IMR-90 (cell line): ENCODE measurements at regions not wholly inside any gene's neighbourhood (a gene's known extent, or its start where the extent isn't known, plus 50 kb on each side); places are given as distances from the start of the nearest gene placed in this dataset.

Experiments used
- ATAC-seq: fragments of 200-7000 bp; cut with Tn5 transposase; 2 replicates; pipeline ENCODE4 v1.9.1; 2020; ENCODE audit warnings: low read depth, mild to moderate bottlenecking, moderate library complexity
- BruUV-seq: library from RNA; stranded (reverse); fragments of 400-500 nt; replicated peaks from 2 replicates; lab custom pipeline; 2021; lab: Mats Ljungman, UMichigan
- CTCF ChIA-PET: fragments of 300-600 bp; formaldehyde crosslinking; extraction: SDS; loops from one replicate; lab custom pipeline; 2021; ENCODE audit warnings: antibody characterized with exemption; lab: Yijun Ruan, JAX
- POLR2A ChIA-PET: fragments of 300-600 bp; sonication (Branson Sonifier 250); formaldehyde crosslinking; loops from one replicate; lab custom pipeline; 2022; ENCODE audit warnings: antibody characterized with exemption; ENCODE audit not compliant: unreplicated experiment; lab: Charles Lee
- DNase-seq: peaks from one replicate; pipeline ENCODE4 v3.0.0; 2013
- H2AFZ ChIP-seq: replicated peaks from 2 replicates; pipeline ENCODE3; 2013; ENCODE audit warnings: low read length, mild to moderate bottlenecking; ENCODE audit not compliant: poor library complexity
- H2AK5ac ChIP-seq: 2 replicates; pipeline ENCODE4 v1.6.1; 2013; ENCODE audit warnings: low read depth, low read length, inconsistent platforms
- H2AK9ac ChIP-seq: replicated peaks from 2 replicates; pipeline ENCODE3; 2013; ENCODE audit warnings: mild to moderate bottlenecking, low read depth, low read length, moderate library complexity; ENCODE audit not compliant: poor library complexity
- H2BK120ac ChIP-seq: 2 replicates; pipeline ENCODE4 v1.6.1; 2013; ENCODE audit warnings: low read depth, low read length, inconsistent platforms
- H2BK15ac ChIP-seq: 3 replicates; pipeline ENCODE4 v1.6.1; 2013; ENCODE audit warnings: low read depth, low read length, inconsistent platforms
- H2BK20ac ChIP-seq: 2 replicates; pipeline ENCODE4 v1.6.1; 2013; ENCODE audit warnings: low read depth, mild to moderate bottlenecking, inconsistent platforms, low read length, moderate library complexity
- H2BK5ac ChIP-seq: 2 replicates; pipeline ENCODE4 v1.6.1; 2013; ENCODE audit warnings: mild to moderate bottlenecking, low read depth, low read length, inconsistent platforms; ENCODE audit not compliant: poor library complexity, severe bottlenecking
- H3K14ac ChIP-seq: replicated peaks from 2 replicates; pipeline ENCODE4 v1.6.1; 2013; ENCODE audit warnings: low read depth, low read length, inconsistent platforms
- H3K18ac ChIP-seq: 2 replicates; pipeline ENCODE4 v1.6.1; 2013; ENCODE audit warnings: low read depth, low read length, control low read depth
- H3K23ac ChIP-seq: 2 replicates; pipeline ENCODE4 v1.6.1; 2013; ENCODE audit warnings: low read depth, low read length, inconsistent platforms
- H3K27ac ChIP-seq: 2 replicates; pipeline ENCODE4 v1.5.1; 2013; ENCODE audit warnings: mild to moderate bottlenecking, control low read depth, low read length; ENCODE audit not compliant: insufficient read depth
- H3K27me3 ChIP-seq: 2 replicates; pipeline ENCODE4 v1.6.1; 2013; ENCODE audit warnings: low read length; ENCODE audit not compliant: control insufficient read depth, insufficient read depth
- H3K36me3 ChIP-seq: 2 replicates; pipeline ENCODE4 v1.6.1; 2013; ENCODE audit warnings: low read length, mixed read lengths; ENCODE audit not compliant: control insufficient read depth, insufficient read depth
- H3K4ac ChIP-seq: 2 replicates; pipeline ENCODE4 v1.6.1; 2013; ENCODE audit warnings: low read depth, low read length, inconsistent platforms
- H3K4me1 ChIP-seq: 2 replicates; pipeline ENCODE4 v1.6.1; 2013; ENCODE audit warnings: low read length, mixed read lengths; ENCODE audit not compliant: control insufficient read depth, insufficient read depth
- H3K4me2 ChIP-seq: 2 replicates; pipeline ENCODE4 v1.6.1; 2013; ENCODE audit warnings: low read depth, mild to moderate bottlenecking, control low read depth, low read length, moderate library complexity
- H3K4me3 ChIP-seq: 2 replicates; pipeline ENCODE4 v1.5.1; 2013; ENCODE audit warnings: low read depth, mild to moderate bottlenecking, control low read depth, low read length, moderate library complexity; ENCODE audit not compliant: insufficient read depth
- H3K56ac ChIP-seq: 2 replicates; pipeline ENCODE4 v1.6.1; 2013; ENCODE audit warnings: low read length, inconsistent platforms; ENCODE audit not compliant: insufficient read depth; ENCODE audit errors: extremely low read depth
- H3K79me1 ChIP-seq, 2 experiments: 2 replicates each; pipeline ENCODE4 v1.6.1; 2013; ENCODE audit warnings: low read length in 2 of 2, inconsistent platforms in 1 of 2, low read depth in 1 of 2
- H3K9ac ChIP-seq: 2 replicates; pipeline ENCODE4 v1.6.1; 2013; ENCODE audit warnings: low read depth, low read length, control low read depth
- H3K9me1 ChIP-seq: 2 replicates; pipeline ENCODE4 v1.6.1; 2013; ENCODE audit warnings: low read length, inconsistent platforms; ENCODE audit not compliant: insufficient read depth
- H3K9me3 ChIP-seq: 2 replicates; pipeline ENCODE4 v1.6.1; 2013; ENCODE audit warnings: low read length; ENCODE audit not compliant: control insufficient read depth, insufficient read depth
- H4K20me1 ChIP-seq: 2 replicates; pipeline ENCODE4 v1.6.1; 2013; ENCODE audit warnings: low read length, inconsistent platforms; ENCODE audit not compliant: insufficient read depth
- H4K5ac ChIP-seq: 2 replicates; pipeline ENCODE4 v1.6.1; 2013; ENCODE audit warnings: mild to moderate bottlenecking, low read depth, low read length, control low read depth
- H4K8ac ChIP-seq, 2 experiments: 2 replicates each; pipeline ENCODE4 v1.6.1; 2013; ENCODE audit warnings: low read depth in 2 of 2, low read length in 2 of 2, control low read depth in 1 of 2, inconsistent platforms in 1 of 2
- H4K91ac ChIP-seq: 2 replicates; pipeline ENCODE4 v1.6.1; 2013; ENCODE audit warnings: low read depth, low read length, inconsistent platforms; ENCODE audit not compliant: insufficient read depth
- BHLHE40 ChIP-seq: fragments of 150-350 bp; IDR thresholded peaks from 2 replicates; pipeline ENCODE4 v1.6.1; 2016; ENCODE audit warnings: mild to moderate bottlenecking, low read depth, low read length
- CEBPB ChIP-seq: IDR thresholded peaks from 2 replicates; pipeline ENCODE4 v1.6.1; 2012; ENCODE audit warnings: low read depth, low read length, improper control_type of control experiment
- CHD1 ChIP-seq: IDR thresholded peaks from 2 replicates; pipeline ENCODE4 v1.6.1; 2012; ENCODE audit warnings: low read depth, low read length, improper control_type of control experiment
- FOS ChIP-seq: fragments of 150-350 bp; IDR thresholded peaks from 2 replicates; pipeline ENCODE4 v1.6.1; 2016; ENCODE audit warnings: low read depth, low read length
- MAFK ChIP-seq: IDR thresholded peaks from 2 replicates; pipeline ENCODE4 v1.6.1; 2012; ENCODE audit warnings: low read depth, low read length, improper control_type of control experiment
- MAZ ChIP-seq: IDR thresholded peaks from 2 replicates; pipeline ENCODE4 v1.6.1; 2012; ENCODE audit warnings: low read depth, mild to moderate bottlenecking, low read length, improper control_type of control experiment, moderate library complexity, borderline replicate concordance
- MXI1 ChIP-seq: IDR thresholded peaks from 2 replicates; pipeline ENCODE4 v1.6.1; 2012; ENCODE audit warnings: low read depth, mild to moderate bottlenecking, low read length, moderate library complexity, borderline replicate concordance
- NFE2L2 ChIP-seq: fragments of 150-350 bp; IDR thresholded peaks from 2 replicates; pipeline ENCODE4 v1.6.1; 2016; ENCODE audit warnings: low read depth, mild to moderate bottlenecking, low read length
- POLR2A ChIP-seq: IDR thresholded peaks from 2 replicates; pipeline ENCODE4 v1.6.1; 2012; ENCODE audit warnings: mild to moderate bottlenecking, low read depth, low read length
- RAD21 ChIP-seq: IDR thresholded peaks from 2 replicates; pipeline ENCODE4 v1.6.1; 2012; ENCODE audit warnings: low read length, improper control_type of control experiment
- RCOR1 ChIP-seq: IDR thresholded peaks from 2 replicates; pipeline ENCODE4 v1.6.1; 2012; ENCODE audit warnings: mild to moderate bottlenecking, low read length, improper control_type of control experiment; ENCODE audit not compliant: insufficient replicate concordance
- RFX5 ChIP-seq: IDR thresholded peaks from 2 replicates; pipeline ENCODE4 v1.8.0; 2012; ENCODE audit warnings: low read depth, mild to moderate bottlenecking, low read length, moderate library complexity
- SMC3 ChIP-seq: fragments of 150-350 bp; IDR thresholded peaks from 2 replicates; pipeline ENCODE4 v1.6.1; 2016; ENCODE audit warnings: low read depth, mild to moderate bottlenecking, antibody characterized with exemption, low read length, moderate library complexity
- WGBS, 2 experiments: methylation state at CpG; one replicate each; pipeline versions ENCODE4 v1.1.5 to v1.1.7; 2013; ENCODE audit warnings: missing lambda C conversion rate in 2 of 2; ENCODE audit not compliant: insufficient read length in 1 of 2; ENCODE audit errors: extremely low coverage in 2 of 2; 5-methylcytosine and 5-hydroxymethylcytosine counted together
- dilution Hi-C: fragments of 300-500 bp; cut with HindIII; formaldehyde crosslinking; loops from one replicate; pipeline ENCODE4 v1.14.3; 2018; ENCODE audit warnings: low sequenced_read_pairs; ENCODE audit not compliant: unreplicated experiment
- in situ Hi-C: fragments of 300-500 bp; cut with MboI; formaldehyde crosslinking; loops from 3 replicates; pipeline ENCODE4 v1.14.3; 2019; ENCODE audit warnings: low sequenced_read_pairs, inconsistent platforms, mixed read lengths
- intact Hi-C: fragments of 100-400 bp; cut with micrococcal nuclease; formaldehyde crosslinking; loops from 2 replicates; pipeline ENCODE4 v1.10.0; 2022
- TF ChIP-seq, protein P1 (sequence below): conservative IDR thresholded peaks from 2 replicates; pipeline ENCODE4 v1.5.1; 2012; ENCODE audit warnings: mild to moderate bottlenecking, low read depth, low read length, improper control_type of control experiment
- TF ChIP-seq, protein P2 (sequence below): fragments of 150-350 bp; IDR thresholded peaks from 2 replicates; pipeline ENCODE4 v1.6.1; 2016; ENCODE audit warnings: low read depth, mild to moderate bottlenecking, low read length, moderate library complexity, borderline replicate concordance
- TF ChIP-seq, protein P3 (sequence below): fragments of 150-350 bp; IDR thresholded peaks from 2 replicates; pipeline ENCODE4 v1.6.1; 2017; ENCODE audit warnings: mild to moderate bottlenecking, antibody characterized with exemption, low read length, low read depth

DNA sequence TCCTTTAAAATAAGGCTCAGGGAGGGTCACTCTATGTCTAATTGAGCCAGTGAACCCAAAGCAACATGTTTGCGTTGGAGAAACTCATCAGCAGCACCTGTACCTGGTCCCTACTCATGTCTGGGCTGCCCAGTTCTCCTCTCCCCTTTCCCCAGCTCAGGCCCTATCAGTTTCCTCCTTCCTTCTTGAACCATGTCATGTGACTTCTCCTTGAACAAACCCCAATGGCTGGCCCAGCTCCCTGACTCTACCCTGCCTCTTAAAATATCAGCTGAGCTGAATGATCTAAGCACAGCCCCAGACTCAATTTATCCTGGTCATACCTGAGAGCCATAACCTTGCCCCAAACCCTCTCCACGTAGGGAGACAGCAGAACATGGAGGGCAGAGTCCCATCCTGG is 290.9 kb downstream of the LPIN1 start:
- no peaks in the 10 kb centered on the region for H4K20me1 ChIP-seq
- no peaks in the 10 kb centered on the region for H3K27me3 ChIP-seq
- no peak overlapping the region for H2BK5ac ChIP-seq
- no peak overlapping the region for H3K56ac ChIP-seq
- dilution Hi-C loops = no loop called here
- H3K14ac ChIP-seq = no peak overlapping the region
- no peak overlapping the region for H2BK20ac ChIP-seq
- no peak overlapping the region for H2AK9ac ChIP-seq
- TF ChIP-seq RFX5 = no peak
- no peak for TF ChIP-seq CEBPB
- TF ChIP-seq NFE2L2 = no peak
- no peak for TF ChIP-seq CHD1
- TF ChIP-seq, protein P1, sequence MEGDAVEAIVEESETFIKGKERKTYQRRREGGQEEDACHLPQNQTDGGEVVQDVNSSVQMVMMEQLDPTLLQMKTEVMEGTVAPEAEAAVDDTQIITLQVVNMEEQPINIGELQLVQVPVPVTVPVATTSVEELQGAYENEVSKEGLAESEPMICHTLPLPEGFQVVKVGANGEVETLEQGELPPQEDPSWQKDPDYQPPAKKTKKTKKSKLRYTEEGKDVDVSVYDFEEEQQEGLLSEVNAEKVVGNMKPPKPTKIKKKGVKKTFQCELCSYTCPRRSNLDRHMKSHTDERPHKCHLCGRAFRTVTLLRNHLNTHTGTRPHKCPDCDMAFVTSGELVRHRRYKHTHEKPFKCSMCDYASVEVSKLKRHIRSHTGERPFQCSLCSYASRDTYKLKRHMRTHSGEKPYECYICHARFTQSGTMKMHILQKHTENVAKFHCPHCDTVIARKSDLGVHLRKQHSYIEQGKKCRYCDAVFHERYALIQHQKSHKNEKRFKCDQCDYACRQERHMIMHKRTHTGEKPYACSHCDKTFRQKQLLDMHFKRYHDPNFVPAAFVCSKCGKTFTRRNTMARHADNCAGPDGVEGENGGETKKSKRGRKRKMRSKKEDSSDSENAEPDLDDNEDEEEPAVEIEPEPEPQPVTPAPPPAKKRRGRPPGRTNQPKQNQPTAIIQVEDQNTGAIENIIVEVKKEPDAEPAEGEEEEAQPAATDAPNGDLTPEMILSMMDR = no peak
- TF ChIP-seq, protein P2, sequence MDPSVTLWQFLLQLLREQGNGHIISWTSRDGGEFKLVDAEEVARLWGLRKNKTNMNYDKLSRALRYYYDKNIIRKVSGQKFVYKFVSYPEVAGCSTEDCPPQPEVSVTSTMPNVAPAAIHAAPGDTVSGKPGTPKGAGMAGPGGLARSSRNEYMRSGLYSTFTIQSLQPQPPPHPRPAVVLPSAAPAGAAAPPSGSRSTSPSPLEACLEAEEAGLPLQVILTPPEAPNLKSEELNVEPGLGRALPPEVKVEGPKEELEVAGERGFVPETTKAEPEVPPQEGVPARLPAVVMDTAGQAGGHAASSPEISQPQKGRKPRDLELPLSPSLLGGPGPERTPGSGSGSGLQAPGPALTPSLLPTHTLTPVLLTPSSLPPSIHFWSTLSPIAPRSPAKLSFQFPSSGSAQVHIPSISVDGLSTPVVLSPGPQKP = no peak
- TF ChIP-seq MXI1 = no peak
- TF ChIP-seq, protein P3, sequence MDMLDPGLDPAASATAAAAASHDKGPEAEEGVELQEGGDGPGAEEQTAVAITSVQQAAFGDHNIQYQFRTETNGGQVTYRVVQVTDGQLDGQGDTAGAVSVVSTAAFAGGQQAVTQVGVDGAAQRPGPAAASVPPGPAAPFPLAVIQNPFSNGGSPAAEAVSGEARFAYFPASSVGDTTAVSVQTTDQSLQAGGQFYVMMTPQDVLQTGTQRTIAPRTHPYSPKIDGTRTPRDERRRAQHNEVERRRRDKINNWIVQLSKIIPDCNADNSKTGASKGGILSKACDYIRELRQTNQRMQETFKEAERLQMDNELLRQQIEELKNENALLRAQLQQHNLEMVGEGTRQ = no peak
- no peak for TF ChIP-seq RCOR1
- TF ChIP-seq RAD21 = no peak
- TF ChIP-seq MAFK = no peak
- TF ChIP-seq BHLHE40 = no peak
- no peak for TF ChIP-seq MAZ
- TF ChIP-seq FOS = no peak
- no peak for TF ChIP-seq POLR2A
- no peak for TF ChIP-seq SMC3
- POLR2A ChIA-PET = no interaction called here
- H2BK15ac ChIP-seq = no peak overlapping the region
- H2AFZ ChIP-seq = no peak overlapping the region
- WGBS, 2 experiments = 70% methylated on average over 1 of the region's 2 CpGs; no CpG with 5 or more reads in 1 of the 2 experiments
- peaks cover 7% of the 10 kb centered on the region for H3K9me3 ChIP-seq
- H3K9ac ChIP-seq = no peak overlapping the region
- intact Hi-C loops = no loop called here
- peaks cover 3% of the 10 kb centered on the region for H3K4me1 ChIP-seq
- H3K9me1 ChIP-seq = 0 out of 2 replicates have a peak, but pooled peaks cover 3% of the 10 kb centered on the region
- no peak overlapping the region for H3K18ac ChIP-seq
- H3K36me3 ChIP-seq = no peaks in the 10 kb centered on the region
- CTCF ChIA-PET = no interaction called here
- no peak for ATAC-seq
- H3K23ac ChIP-seq = no peak overlapping the region
- no peak overlapping the region for H3K4me3 ChIP-seq
- no peak overlapping the region for H3K4me2 ChIP-seq
- H4K5ac ChIP-seq = no peak overlapping the region
- H4K91ac ChIP-seq = no peak overlapping the region
- H3K27ac ChIP-seq = no peak overlapping the region
- BruUV-seq = no TSS peak
- H4K8ac ChIP-seq = no peak overlapping the region
- in situ Hi-C loops = no loop called here
- H3K4ac ChIP-seq = no peak overlapping the region
- H2AK5ac ChIP-seq = no peak overlapping the region
- H2BK120ac ChIP-seq = no peak overlapping the region
- no peaks in the 10 kb centered on the region for H3K79me1 ChIP-seq
- no peak for DNase-seq
